SK-MEL-5 (cell line): ENCODE measurements at regions not wholly inside any gene's neighbourhood (a gene's known extent, or its start where the extent isn't known, plus 50 kb on each side); places are given as distances from the start of the nearest gene placed in this dataset.
"Not testable (repeated sequence)": the region's sequence is repeated elsewhere in the genome, so short reads cannot be mapped to it uniquely, and the experiment has no call there.

ENCODE experiments used
- DNase-seq: peaks from one replicate; pipeline ENCODE4 v3.0.0-alpha.2; 2016; ENCODE audit warnings: low read depth, low spot score
- in situ Hi-C: cut with HindIII; loops from 2 replicates; pipeline ENCODE4 v1.10.0; 2016; ENCODE audit warnings: low sequenced_read_pairs, high pct_unique_total_duplicates, low pct_unique_long_range_greater_than_20kb
- small RNA-seq, 2 experiments: library from RNA; depleted of rRNA; stranded (forward); fragments of <200 nt; gene quantifications; one replicate each; pipeline ENCODE3, GENCODE V24; 2014

DNA sequence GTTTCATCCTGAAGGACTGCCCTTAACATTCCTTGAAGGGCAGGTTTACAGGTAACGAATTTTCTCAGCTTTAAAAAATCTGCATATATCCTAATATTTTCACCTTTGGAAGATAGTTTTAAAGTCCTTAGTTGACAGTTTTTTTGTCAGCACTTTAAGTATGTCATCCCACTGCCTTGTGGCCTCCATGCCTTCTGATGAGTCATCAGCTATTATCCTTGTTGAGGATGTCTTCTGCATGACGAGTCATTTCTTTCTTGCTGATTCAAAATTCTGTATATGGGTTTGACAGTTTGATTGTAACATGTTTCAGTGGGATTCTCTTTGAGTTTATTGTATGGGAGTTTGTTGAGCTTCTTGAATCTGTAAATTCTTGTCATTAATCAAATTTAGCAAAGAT is 500.6 kb downstream of the DISC1 start:
- in situ Hi-C loops: no loop called here
- DNase-seq: peak; percentile 9

DNA sequence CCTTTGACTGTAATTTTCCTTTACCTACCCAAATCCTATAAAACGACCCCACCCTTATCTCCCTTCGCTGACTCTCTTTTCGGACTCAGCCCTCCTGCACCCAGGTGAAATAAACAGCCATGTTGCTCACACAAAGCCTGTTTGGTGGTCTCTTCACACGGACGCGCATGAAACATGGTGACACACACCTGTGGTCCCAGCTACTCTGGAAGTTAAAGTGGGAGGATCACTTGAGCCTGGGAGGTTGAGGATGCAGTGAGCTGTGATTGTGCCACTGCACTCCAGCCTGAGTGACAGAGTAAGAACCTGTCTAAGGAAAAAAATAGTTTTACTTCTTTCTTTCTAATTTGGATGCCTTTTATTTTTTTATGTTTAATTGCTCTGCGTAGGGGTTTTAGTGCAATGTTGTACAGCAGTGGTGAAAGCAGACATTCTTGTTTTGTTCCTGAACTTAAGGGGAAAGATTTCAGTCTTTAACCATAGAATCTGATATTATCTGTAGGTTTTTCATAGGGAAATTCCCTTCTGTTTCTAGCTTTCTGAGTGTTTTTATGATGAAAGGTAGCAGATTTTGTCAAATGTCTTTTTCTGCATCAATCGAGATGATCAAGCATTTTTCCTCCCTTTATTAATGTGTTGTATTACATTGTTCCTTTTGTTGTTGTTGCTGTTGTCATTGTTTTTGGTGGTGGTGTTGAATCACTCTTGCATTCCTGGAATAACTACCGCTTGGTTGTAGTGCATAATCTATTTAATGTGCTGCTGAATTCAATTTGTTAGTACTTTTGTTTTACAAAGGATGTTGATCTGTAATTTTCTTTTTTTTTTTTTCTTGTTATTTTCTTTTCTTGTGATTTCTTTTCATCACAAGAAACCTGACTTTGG is 497.4 kb downstream of the DISC1 start:
- DNase-seq: no peak
- in situ Hi-C loops: no loop called here

DNA sequence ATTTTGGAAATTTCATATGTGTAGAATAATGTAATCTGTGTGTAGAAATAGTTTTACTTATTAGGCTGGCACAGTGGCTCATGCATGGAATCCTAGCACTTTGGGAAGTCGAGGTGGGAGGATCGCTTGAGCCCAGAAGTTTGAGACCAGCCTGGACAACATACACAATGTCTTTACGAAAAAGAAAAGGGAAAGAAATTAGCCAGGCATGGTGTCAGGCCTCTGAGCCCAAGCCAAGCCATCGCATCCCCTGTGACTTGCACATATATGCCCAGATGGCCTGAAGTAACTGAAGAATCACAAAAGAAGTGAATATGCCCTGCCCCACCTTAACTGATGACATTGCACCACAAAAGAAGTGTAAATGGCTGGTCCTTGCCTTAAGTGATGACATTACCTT is 491.3 kb downstream of the DISC1 start:
- DNase-seq, in situ Hi-C loops: not testable (repeated sequence)

DNA sequence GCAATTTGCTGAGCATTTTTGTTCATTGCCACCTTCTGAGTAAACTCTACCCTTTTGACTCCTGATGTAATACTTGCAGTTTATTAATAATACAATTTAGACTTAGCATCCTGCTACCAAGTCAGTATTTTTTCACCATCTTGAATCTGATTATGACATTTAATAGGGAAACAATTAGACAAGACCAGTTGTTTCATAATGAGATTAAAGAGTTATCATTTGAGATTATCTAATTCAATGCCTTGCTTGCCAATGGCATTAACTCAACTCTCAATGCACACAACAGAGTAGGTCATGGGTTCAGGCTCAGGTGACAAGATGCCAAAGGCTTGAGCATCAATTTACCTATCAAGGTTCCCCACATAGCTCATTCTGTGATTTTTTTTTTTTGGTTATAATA is 488.4 kb downstream of the DISC1 start:
- DNase-seq: no peak
- in situ Hi-C loops: no loop called here

DNA sequence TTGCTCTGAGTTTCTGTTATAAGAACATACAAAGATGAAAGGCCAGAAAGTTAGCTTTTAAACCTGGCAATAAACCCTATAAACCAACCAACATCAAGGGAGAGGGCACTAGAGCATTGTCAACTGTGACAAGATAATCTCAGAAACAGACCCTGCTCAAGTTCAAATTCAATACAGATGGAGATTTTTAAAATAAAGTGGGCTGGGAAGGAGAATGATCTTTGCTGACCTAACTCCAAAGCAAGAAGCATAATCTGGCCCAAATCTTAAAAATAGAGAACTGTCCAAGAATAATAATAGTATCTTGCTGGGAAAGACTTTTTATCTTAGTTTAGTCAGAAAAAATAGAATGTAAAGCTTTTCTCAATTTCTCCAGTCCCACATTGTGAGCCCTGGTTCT is 485.5 kb downstream of the DISC1 start:
- in situ Hi-C loops: no loop called here
- DNase-seq: no peak

DNA sequence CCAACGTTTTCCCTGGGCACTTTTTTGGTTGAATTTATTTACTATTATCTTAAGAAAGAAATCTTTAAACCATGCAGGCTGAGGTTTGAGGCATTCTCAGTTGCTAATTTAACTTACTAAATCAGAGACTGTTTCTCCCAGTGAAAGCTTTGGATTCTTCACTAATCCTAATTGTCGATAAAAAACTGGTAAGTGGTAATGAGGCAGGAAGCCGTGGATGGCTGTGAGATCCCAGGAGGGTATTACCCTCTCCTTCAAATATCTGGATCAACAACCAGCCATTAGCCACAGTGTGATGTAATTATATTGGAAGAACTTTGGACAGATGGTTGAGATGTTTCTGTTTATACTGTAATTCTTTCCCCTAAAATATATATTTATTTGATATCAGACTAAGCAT is 485.0 kb downstream of the DISC1 start:
- in situ Hi-C loops: no loop called here

DNA sequence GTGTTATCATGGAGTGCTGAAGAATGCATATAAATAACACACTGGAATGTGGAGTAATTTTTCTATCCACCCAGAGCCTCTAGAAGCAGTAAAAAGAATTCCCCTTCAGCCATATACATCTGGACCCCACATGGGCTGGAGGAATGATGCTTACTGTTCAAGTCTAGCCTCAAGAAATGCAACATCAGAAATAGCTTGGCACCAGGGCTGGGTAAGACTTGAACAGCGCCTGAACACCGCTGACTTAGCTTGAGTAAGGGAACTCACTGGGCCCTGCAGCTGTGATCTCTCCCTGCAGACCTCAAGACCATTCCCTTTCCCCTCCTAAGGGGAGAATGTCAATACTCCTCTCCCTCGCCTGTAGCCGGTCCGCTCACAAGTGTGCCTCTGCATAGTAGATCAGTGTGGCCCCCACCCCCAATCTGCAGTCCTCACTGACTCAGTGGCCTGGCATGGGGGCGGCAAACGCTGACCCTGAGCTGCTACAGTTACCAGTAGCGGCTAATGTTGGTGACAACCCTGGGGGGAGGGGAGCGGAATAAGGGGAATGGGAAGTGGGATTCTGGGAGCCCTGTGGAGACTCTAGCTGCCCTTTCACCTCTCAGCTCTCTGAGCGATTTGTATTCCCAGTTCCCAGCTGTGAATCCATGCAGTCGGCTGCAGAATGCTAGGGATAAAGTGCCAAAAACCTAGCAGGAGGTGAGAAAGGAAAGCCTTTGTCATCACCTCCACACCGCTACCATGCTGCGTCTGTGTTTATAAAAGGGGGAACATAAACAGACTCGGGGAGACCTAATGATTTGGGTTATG is 483.9 kb downstream of the DISC1 start:
- in situ Hi-C loops: no loop called here
- DNase-seq: no peak

More for the DNA sequence above, 485.0 kb downstream of the DISC1 start:
- no peak for DNase-seq

DNA sequence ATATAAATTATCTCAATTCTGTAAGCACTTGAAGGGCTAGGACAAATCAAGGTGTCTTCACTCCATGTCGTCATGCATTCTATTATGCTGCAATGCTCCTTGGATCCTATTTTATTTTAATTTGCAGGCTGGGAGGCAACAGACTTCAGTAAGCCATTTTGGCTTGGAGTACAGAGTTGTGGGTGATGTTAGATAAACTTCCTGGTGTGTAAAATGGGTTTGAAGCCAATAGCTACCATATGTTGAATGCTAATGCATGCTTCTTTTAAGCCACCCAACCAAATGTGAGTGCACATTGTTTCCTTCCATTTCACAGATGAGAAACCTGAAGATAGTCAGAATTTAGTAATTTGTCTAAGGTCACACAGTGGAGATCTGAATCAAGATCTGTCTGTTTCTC is 482.8 kb downstream of the DISC1 start:
- in situ Hi-C loops: no loop called here
- DNase-seq: no peak

DNA sequence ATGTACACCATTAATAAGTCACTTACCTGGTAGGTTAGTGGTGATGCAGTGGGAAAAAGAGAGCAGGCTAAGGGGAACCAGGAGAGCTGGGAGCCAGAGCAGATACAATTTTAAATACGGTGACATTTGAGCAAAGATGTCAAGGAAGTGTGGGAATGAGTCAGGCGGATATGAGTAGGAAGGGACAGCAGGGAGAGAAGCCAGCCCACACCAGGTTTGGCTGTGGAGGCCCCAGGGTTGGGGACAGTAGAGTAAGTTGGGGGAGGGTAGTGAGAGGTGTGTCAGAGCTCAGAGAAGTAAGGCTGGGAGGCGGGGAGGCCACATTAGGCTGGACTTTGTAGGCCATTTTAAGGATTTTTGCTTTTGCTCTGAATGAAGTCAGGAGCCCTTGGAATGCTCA is 482.0 kb downstream of the DISC1 start:
- in situ Hi-C loops: no loop called here
- no peak for DNase-seq

DNA sequence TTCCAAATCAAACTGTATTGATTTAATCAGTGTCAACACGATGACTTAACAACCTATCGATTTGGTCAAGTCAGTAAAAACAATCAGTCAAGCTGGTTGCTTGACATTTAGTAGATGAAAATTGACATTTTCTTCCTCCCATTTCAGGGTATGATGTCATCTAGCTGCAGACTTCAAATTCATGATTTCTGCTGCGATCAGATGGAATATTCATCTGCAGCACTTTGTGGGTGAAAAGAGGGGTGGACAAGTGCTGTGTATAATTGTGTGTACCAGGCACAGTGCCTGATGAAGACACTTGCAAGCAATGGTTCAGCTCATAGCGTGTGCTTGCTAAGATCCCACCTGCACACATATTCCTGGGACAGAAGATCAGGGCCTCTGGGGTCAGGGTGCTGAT is 479.8 kb downstream of the DISC1 start:
- DNase-seq: no peak
- in situ Hi-C loops: no loop called here

DNA sequence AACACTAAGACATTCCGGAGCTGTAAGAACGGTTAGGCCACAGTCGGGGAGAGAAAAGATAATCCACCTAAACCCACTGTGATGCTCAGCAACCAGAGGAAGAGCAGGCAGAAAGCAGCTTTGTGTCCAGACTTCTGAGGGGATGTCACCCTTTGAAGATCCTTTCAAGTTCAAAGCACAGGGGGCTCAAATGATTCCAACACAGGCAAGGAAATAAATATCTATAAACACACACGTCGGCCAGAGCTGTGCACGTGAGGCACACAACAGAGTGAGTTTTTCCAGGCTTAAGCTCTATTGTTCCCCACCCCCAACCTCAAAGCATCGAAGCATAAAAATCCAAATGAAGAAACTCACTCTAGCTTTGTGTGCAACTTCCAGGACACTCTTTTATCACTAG is 479.0 kb downstream of the DISC1 start:
- DNase-seq: no peak
- in situ Hi-C loops: no loop called here

DNA sequence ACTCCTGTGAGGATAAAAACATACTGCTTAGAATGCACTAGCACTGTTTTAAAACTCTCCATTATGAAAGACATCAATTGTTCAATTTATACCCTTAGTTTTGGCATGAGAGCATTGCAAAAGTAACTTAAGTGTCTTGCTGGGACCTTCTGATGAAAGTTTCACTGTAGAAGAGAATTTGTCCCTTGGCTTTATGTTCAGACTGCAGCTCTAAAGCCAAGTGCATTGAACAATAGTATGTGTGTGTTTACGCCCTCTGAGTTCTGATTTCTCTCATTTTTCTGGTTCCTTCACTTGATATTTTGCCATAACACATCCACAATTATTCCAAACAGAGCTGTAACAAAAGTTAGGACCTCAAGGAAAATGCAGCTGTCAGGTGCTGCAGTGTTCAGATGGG is 474.6 kb downstream of the DISC1 start:
- in situ Hi-C loops: no loop called here
- no peak for DNase-seq

DNA sequence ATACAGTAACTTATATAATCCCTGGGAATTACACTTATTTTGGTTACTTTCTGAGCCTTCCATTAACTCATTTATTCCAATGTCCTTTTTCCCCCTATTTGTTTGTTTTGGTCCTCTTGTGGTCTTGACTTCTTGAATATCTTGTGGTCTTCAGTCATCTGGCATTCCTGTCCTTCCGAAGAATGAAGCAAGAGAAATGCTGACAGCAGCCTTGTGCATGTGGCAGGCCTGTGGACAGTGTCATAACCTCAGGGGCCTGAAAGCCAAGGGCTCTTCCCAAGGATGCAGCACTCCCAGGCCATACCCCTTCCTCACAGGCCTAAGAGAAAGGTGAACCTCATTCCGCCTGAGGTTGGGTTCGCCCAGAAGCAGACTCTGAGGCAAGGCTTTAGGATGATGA is 470.2 kb downstream of the DISC1 start:
- in situ Hi-C loops: no loop called here
- no peak for DNase-seq

Small RNA genes lying in the stretch of these regions (small RNA-seq; reads per million reads assigned to genes)
- gene BX323014.1: 0 reads per million in 2 experiments
- gene RN7SL299P: 0 reads per million in 2 experiments
